Type B pancreatic cell (in vitro differentiated cells): ENCODE measurements at regions not wholly inside any gene's neighbourhood (a gene's known extent, or its start where the extent isn't known, plus 50 kb on each side); places are given as distances from the start of the nearest gene placed in this dataset.
"Not testable (repeated sequence)": the region's sequence is repeated elsewhere in the genome, so short reads cannot be mapped to it uniquely, and the experiment has no call there.

Experiments used
- DNase-seq: peaks from one replicate; pipeline ENCODE4 v3.0.0; 2021; ENCODE audit warnings: mixed read lengths; ENCODE audit not compliant: unreplicated experiment; ENCODE audit errors: extremely low spot score
- H3K27ac Mint-ChIP-seq: 2 replicates; pipeline ENCODE4 v1.8.0; 2021; ENCODE audit warnings: mild to moderate bottlenecking, mixed read lengths
- H3K27me3 Mint-ChIP-seq: 2 replicates; pipeline ENCODE4 v1.8.0; 2021; ENCODE audit warnings: mixed read lengths
- H3K36me3 Mint-ChIP-seq: 2 replicates; pipeline ENCODE4 v1.8.0; 2021; ENCODE audit warnings: mixed read lengths
- H3K4me1 Mint-ChIP-seq: one replicate; pipeline ENCODE4 v1.8.0; 2021; ENCODE audit warnings: mixed read lengths; ENCODE audit not compliant: unreplicated experiment
- H3K4me3 Mint-ChIP-seq: 2 replicates; pipeline ENCODE4 v1.8.0; 2021; ENCODE audit warnings: mild to moderate bottlenecking, mixed read lengths
- H3K9me3 Mint-ChIP-seq: 2 replicates; pipeline ENCODE4 v1.8.0; 2021; ENCODE audit warnings: mixed read lengths
- CTCF ChIP-seq: fragments of 200-600 bp; sonication (generic); conservative IDR thresholded peaks from 2 replicates; pipeline ENCODE4 v1.5.0; 2021; ENCODE audit warnings: antibody characterized with exemption, mild to moderate bottlenecking

- peaks cover 7% of the 10 kb centered on the region for H3K36me3 Mint-ChIP-seq
- DNase-seq, result no peak
- no peaks in the 10 kb centered on the region for H3K4me1 Mint-ChIP-seq
- H3K27me3 Mint-ChIP-seq, result no peaks in the 10 kb centered on the region
- no peak overlapping the region for H3K4me3 Mint-ChIP-seq
- no peak overlapping the region for H3K27ac Mint-ChIP-seq
- TF ChIP-seq CTCF, result no peak
- H3K9me3 Mint-ChIP-seq, result peaks cover 6% of the 10 kb centered on the region
Observed at GRCh38 chr2:10196110-10196892, 73.8 kb downstream of the RRM2 start.

GRCh38 chr2:10196948-10197696, 74.6 kb downstream of the RRM2 start:
- Mint-ChIP-seq H3K36me3 (peaks cover 7% of the 10 kb centered on the region), H3K9me3 (peaks cover 6% of the 10 kb centered on the region), H3K27ac (no peak overlapping the region), H3K27me3 (no peaks in the 10 kb centered on the region), H3K4me3 (no peak overlapping the region), H3K4me1 (peaks cover 1% of the 10 kb centered on the region)
- no peak for DNase-seq
- TF ChIP-seq CTCF, result no peak

GRCh38 chr2:10197697-10198076, 75.1 kb downstream of the RRM2 start:
- no peak for TF ChIP-seq CTCF
- H3K27me3 Mint-ChIP-seq, result no peaks in the 10 kb centered on the region
- H3K4me1 Mint-ChIP-seq, result peaks cover 7% of the 10 kb centered on the region
- H3K4me3 Mint-ChIP-seq, result no peak overlapping the region
- H3K36me3 Mint-ChIP-seq, result peaks cover 7% of the 10 kb centered on the region
- H3K27ac Mint-ChIP-seq, result no peak overlapping the region
- DNase-seq, result no peak
- peaks cover 6% of the 10 kb centered on the region for H3K9me3 Mint-ChIP-seq

- not testable (repeated sequence) for H3K4me3 Mint-ChIP-seq, H3K9me3 Mint-ChIP-seq, H3K36me3 Mint-ChIP-seq, H3K27me3 Mint-ChIP-seq, H3K27ac Mint-ChIP-seq, DNase-seq
- H3K4me1 Mint-ChIP-seq, result peaks cover 12% of the 10 kb centered on the region
Observed at GRCh38 chr2:10198482-10198881, 75.9 kb downstream of the RRM2 start.

GRCh38 chr2:10201201-10201600, 78.7 kb downstream of the RRM2 start:
- TF ChIP-seq CTCF, result no peak
- no peak for DNase-seq
- peaks cover 11% of the 10 kb centered on the region for H3K36me3 Mint-ChIP-seq
- H3K9me3 Mint-ChIP-seq, result peaks cover 6% of the 10 kb centered on the region
- no peak overlapping the region for H3K4me3 Mint-ChIP-seq
- no peaks in the 10 kb centered on the region for H3K27me3 Mint-ChIP-seq
- H3K27ac Mint-ChIP-seq, result no peak overlapping the region
- peaks cover 18% of the 10 kb centered on the region for H3K4me1 Mint-ChIP-seq

- TF ChIP-seq CTCF, result no peak
- DNase-seq, result no peak
- H3K27ac Mint-ChIP-seq, result no peak overlapping the region
Observed at GRCh38 chr2:10202131-10202665, 79.7 kb downstream of the RRM2 start.

More at GRCh38 chr2:10202131-10202665, 79.7 kb downstream of the RRM2 start:
- H3K36me3 Mint-ChIP-seq, result peaks cover 11% of the 10 kb centered on the region
- H3K4me1 Mint-ChIP-seq, result peaks cover 18% of the 10 kb centered on the region
- peaks cover 6% of the 10 kb centered on the region for H3K9me3 Mint-ChIP-seq
- H3K4me3 Mint-ChIP-seq, result no peak overlapping the region
- no peaks in the 10 kb centered on the region for H3K27me3 Mint-ChIP-seq
